Ovary (tissue), 3 donors: ENCODE measurements at regions not wholly inside any gene's neighbourhood (a gene's known extent, or its start where the extent isn't known, plus 50 kb on each side); places are given as distances from the start of the nearest gene placed in this dataset.

ENCODE experiments used
- CTCF ChIP-seq, 3 donors: fragments of 450-650 bp in 2 of 3; fragments of 200-600 bp in 1 of 3; IDR thresholded peaks; one replicate each; pipeline versions ENCODE4 v1.5.1 to v1.8.0; 2016 to 2022; ENCODE audit warnings: antibody characterized with exemption in 3 of 3, mild to moderate bottlenecking in 1 of 3
- EP300 ChIP-seq: sonication (generic); formaldehyde crosslinking; IDR thresholded peaks from one replicate; pipeline ENCODE4 v1.6.1; 2017; ENCODE audit warnings: antibody characterized with exemption
- POLR2A ChIP-seq: fragments of 450-650 bp; IDR thresholded peaks from one replicate; pipeline ENCODE4 v1.6.1; 2017; ENCODE audit warnings: antibody characterized with exemption, mild to moderate bottlenecking, moderate library complexity
- donor health status: DM: no; HTN: no; CAD: no.

- no peak for TF ChIP-seq CTCF (IDR thresholded peaks at IDR 0.05)
- TF ChIP-seq EP300: no peak
- TF ChIP-seq POLR2A: no peak
Measured at GRCh38 chr9:1369297-1369696, 319.1 kb downstream of the DMRT2 start.
